G401 (cell line): ENCODE measurements at regions not wholly inside any gene's neighbourhood (a gene's known extent, or its start where the extent isn't known, plus 50 kb on each side); places are given as distances from the start of the nearest gene placed in this dataset.

Source experiments
- DNase-seq: peaks from one replicate; pipeline ENCODE4 v3.0.0-alpha.2; 2015; ENCODE audit warnings: low spot score
- in situ Hi-C: cut with HindIII; loops from 2 replicates; pipeline ENCODE4 v1.10.0; 2016; ENCODE audit warnings: low sequenced_read_pairs, mixed read lengths

DNA sequence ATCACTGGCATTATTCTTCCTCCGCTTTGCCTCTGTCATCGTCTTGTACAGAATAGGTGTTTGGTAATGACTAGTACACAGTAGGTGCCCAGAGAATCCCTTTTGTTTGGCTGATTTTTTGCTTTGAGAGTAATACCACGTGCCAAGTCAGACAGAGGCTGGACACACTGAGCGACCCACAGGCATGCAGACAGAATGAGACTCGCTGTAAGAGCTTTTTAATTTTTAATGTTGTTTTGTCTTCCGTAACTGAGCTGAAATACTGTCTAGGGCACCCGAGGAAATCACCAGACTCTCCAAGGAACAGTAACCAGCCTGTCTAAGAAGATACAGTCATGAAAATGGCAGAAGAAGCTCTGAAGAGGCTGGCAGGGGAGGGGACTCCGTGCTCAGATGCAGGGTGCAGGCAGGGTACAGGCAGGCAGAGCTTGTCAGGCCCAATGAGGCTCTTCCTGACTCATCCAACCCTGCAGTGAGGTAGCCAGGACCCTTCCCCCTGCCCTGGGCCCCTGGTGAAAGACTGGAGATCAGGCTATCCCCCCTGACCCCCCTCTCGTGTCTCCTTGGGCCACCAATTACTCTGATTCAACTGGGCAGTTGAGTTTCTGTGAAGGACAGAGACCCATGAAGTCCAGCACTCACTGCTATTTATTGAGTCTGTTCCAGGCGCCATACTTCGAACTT is 60.1 kb upstream of the ECE1 start:
- in situ Hi-C loops, result no loop called here
- no peak for DNase-seq

DNA sequence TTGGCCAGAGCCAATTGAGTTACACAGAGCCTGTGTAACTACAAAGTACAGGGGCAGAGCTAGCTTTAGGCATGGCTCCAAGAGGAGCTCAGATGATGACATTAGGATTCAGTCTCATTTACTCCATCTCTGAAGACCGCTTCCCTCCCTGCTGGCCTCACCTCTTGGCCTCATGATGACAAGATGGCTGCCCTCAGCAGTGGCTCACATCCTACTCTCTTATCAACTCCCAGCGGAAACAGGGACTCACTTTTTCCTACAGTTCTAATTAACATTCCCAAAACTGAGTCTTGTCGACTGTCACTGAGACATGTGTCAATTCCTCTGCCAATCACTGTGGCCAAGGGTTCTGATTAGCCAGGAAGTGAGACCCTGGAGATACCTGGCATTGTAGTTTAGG is 59.4 kb upstream of the ECE1 start:
- in situ Hi-C loops, result no loop called here
- DNase-seq, result no peak

DNA sequence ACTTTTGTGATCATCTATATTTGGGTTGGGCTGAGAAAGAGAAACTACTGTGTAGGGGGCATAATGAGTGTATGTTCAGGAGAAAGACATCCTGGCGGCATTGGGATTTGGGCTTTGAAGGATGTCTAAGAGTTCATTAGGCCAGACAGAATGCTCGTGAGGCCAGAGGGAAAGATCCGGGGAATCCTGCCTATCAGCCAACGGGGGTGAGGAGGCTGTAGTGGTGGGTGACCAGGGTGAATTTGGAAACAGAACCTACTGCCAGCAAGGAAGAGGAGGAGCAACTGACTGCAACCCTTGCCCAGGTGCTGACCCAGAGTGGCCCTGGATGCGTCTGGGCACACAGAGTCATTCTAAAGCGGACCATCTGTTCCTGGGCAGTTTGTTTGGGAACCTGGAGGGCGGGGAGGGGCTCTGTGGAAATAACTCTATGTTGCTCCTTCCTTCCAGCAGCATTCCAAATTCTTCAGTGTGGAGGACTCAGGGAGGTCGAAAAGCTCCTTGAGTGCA is 56.9 kb upstream of the ECE1 start:
- in situ Hi-C loops, result no loop called here
- peak; percentile 37 for DNase-seq

DNA sequence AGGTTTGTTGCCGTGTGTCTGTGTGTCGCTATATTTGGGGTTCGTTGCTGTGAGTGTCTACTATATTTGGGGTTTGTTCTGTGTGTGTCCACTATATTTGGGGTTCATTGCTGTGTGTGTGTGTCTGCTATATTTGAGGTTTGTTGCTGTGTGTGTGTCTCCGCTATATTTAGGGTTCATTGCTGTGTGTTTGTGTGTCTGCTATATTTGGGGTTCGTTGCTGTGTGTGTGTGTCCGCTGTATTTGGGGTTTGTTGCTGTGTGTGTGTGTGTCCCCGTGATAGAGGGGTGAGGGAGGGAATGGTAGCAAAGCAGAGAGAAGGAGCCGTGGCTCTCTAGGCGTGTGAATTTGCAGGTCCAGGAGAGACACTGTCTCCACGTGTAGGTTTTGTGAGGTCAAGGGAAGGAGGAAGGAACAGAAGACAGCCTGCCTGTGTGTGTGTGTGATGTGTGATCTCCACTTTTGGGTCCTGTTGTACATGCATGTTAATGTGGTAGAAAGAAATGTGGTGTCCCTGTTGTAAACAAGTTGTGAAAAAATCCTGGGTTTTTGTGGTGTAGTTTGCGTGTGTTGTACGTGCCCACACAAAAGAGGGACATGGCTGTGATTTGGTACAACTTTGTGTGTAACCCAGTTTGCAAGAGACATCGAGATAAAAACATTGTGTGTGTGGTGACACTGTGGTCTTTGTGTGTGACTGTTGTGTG is 56.3 kb upstream of the ECE1 start:
- DNase-seq, result no peak
- in situ Hi-C loops, result no loop called here

DNA sequence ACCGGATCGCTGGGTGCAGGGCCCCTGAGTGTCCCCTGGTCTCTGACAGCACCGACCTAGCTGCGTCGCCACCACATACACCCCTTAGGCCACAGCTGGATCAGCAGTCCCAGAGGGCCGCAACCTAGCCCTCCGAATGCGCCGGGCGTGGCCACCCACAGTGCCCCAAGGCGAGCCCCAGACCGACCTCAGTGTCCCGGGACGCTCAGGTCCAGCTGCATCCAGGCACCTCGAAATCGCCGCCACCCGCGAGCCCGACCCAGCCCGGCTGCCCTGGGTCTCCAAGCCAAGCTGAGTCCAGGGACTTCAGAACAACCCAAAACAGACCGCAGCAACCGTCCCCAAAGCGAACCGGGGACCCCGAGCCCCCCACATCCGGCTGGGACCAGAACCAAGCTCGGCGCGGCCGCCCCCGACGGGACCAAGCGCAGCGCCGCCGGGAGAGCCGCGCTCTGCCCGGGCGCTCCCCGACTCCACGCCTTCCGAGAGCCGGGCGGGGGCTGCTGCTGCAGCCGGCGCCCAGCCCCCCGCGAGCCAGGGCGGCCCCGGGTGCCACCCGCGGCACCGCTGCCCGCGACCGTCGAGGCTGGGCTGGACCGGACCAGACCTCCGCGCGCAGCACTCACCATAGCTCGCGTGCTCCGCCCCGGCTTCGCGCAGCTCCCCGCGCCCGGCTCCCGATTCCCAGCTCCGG is 54.6 kb upstream of the ECE1 start:
- DNase-seq, result no peak
- in situ Hi-C loops, result no loop called here

DNA sequence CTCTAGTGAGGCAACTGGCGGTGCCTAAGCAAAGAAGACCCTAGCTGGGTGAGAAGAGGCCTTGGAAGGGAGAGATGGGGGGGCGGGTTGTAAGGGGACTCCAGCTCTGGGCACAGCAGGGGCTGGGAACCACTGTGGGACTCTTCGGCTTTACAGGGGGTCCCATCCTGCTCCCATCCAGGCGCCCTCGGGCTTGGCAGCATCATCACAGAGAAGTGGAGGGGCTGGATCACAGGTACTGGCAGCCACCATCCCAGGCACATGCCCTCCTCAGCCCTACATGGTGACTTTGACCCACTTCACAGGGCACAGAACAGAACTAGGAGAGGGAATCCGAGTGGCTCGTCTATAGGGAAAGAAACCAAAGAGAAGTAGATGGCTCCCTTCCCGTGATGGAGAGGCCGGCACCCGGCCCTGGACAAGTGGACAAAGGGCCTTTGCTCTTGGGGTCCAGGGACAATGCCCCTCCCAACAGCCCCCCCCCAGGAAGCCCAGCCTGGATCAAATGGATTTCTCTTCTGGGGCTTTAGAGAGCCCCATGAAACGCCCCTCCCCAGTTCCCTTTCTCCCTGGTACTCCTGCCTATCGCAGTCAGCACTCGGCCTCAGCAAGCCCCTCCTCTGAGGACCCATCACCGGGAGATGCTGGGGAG is 54.0 kb upstream of the ECE1 start:
- no peak for DNase-seq
- in situ Hi-C loops, result no loop called here

DNA sequence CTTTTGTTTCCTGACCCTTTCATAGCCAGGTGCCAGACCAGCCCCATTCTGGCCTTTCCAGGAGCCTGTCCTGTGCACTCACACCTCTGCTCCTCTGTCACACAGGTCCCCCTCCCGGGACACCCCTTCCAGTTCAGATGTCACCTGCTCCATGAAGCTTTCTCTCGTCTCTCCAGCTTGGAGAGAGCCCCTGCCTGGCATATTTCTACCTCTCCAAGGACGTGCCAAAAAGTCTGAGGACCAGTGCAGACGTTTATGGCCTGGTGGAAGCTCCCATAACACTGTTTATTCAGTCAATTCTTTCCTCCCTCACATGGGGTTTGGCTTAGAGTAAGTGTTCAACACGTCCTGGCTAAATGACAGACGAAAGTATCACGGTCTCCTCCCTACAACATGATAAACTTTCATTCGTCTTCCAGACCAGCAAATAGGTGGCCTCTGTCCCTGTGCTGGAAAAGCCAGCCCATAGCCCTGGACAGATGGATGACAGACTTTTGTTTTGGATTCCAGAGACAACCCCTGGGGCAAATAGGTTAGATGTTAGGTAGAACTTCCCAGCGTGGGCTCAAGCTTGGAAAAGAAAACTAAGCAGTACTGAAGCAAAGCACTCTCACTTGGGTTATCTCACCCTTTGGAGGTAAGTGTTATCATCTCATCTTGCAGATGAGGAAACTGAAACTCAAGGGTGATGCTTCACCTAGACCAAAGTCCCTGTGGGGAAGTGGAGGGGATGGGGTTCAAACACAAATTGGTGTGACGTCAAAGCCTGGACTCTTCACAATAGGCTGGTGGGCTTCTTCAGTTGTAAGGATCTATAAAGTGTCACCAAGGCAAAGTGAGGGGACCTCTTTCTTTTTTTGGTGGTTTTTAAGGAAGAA is 52.9 kb upstream of the ECE1 start:
- in situ Hi-C loops, result no loop called here
- DNase-seq, result no peak

DNA sequence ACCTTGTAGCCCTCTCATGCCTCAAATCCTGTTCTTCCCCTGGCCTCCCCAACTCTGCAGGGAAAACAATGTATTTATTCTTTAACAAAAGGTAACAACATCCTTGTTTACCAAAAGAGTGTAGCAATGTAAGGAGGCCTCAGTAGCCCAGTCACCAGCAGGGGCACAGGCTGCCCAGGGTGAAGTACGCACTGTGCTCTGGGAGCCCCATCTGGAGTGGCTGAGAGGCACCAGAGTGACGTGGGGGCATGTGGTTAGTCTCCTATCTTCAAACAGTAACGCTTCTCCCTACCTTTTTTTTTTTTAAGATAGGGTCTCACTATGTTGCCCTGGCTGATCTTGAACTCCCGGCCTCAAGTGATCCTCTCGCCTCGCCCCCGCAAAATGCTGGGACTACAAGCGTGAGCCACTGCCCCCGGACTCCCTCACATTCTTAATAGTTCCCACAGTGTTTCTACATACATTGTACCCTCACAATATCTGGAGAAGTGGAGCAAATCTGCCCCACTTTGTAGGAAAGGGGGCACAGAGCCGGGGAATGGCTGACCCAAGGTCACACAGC is 51.3 kb upstream of the ECE1 start:
- in situ Hi-C loops, result no loop called here
- DNase-seq, result no peak

DNA sequence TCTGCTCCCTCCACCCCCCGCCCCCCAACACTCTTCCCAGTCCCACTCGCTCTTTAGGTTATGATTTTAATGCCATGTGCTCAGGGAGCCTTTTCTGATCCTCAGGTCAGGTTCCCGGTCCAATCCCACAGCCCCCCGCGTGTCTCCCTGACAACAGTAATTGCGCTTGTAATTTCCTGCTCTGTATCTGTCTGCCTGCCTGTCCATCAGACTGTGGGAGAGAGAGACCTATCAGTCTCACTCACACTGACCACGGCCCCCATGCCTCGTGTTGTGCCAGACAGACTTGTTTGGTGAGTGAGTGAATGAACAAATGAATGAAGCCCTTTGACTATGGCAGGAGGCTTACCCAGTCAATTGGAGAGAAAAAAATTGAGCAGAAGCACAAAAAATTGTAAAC is 50.8 kb upstream of the ECE1 start:
- in situ Hi-C loops, result no loop called here
- no peak for DNase-seq

DNA sequence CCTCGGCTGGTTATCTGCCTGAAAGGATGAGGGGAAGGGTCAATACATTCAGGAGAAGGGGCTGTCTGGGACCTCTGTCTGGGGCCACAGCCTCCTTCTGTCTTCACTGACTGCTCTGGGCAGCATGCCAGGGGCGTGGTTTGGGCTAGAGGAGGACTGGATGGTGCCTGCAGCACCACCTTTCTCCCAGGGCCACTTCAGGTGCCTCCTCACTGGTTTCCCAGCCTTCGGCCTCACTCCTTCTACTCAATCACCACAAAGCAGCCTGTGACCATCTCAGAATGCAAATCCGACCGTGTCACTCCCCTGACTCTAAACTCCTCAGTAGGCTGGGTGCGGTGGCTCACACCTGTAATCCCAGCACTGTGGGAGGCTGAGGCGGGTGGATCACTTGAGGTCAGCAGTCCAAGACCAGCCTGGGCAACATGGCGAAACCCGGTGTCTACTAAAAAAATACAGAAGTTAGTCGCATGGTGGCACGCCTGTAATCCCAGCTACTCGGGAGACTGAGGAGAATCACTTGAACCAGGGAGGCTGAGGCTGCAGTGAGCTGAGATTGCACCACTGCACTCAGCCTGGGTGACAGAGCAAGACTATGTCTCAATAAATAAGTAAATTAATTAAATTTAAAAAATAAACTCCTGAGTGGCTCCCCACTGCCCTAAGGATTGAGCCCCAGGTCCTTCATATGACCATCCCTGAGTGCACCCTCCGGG is 50.1 kb upstream of the ECE1 start:
- DNase-seq, result no peak
- in situ Hi-C loops, result no loop called here
